Ovary (tissue), 7 donors: ENCODE measurements at regions not wholly inside any gene's neighbourhood (a gene's known extent, or its start where the extent isn't known, plus 50 kb on each side); places are given as distances from the start of the nearest gene placed in this dataset.

ENCODE experiments used
- DNase-seq, 5 donors: peaks; one replicate each; pipeline ENCODE4 v3.0.0-alpha.2; 2019 to 2020
- H3K27ac ChIP-seq, 2 donors: fragments of 200-600 bp; one replicate each; pipeline versions ENCODE4 v1.5.1 to v1.8.0; 2019 to 2022
- H3K27me3 ChIP-seq: fragments of 200-600 bp; one replicate; pipeline ENCODE4 v1.8.0; 2022
- H3K36me3 ChIP-seq: fragments of 200-600 bp; sonication (generic); one replicate; pipeline ENCODE4 v1.5.1; 2019
- H3K4me1 ChIP-seq: one replicate; pipeline ENCODE4 v1.8.1; 2013; ENCODE audit warnings: mild to moderate bottlenecking, moderate library complexity; ENCODE audit not compliant: insufficient read depth
- H3K4me3 ChIP-seq: fragments of 200-600 bp; sonication (generic); one replicate; pipeline ENCODE4 v1.5.1; 2017
- H3K9me3 ChIP-seq, 2 donors: fragments of 200-600 bp in 1 of 2; sonication (generic) in 1 of 2; one replicate each; pipeline versions ENCODE4 v1.5.1 to v1.8.1; 2013 to 2019; ENCODE audit warnings: mild to moderate bottlenecking in 1 of 2, moderate library complexity in 1 of 2
- CTCF ChIP-seq, 3 donors: fragments of 450-650 bp in 2 of 3; fragments of 200-600 bp in 1 of 3; IDR thresholded peaks; one replicate each; pipeline versions ENCODE4 v1.5.1 to v1.8.0; 2016 to 2022; ENCODE audit warnings: antibody characterized with exemption in 3 of 3, mild to moderate bottlenecking in 1 of 3
- EP300 ChIP-seq: sonication (generic); formaldehyde crosslinking; IDR thresholded peaks from one replicate; pipeline ENCODE4 v1.6.1; 2017; ENCODE audit warnings: antibody characterized with exemption
- POLR2A ChIP-seq: fragments of 450-650 bp; IDR thresholded peaks from one replicate; pipeline ENCODE4 v1.6.1; 2017; ENCODE audit warnings: antibody characterized with exemption, mild to moderate bottlenecking, moderate library complexity
- WGBS, 3 donors: extraction: QIAGEN DNeasy Blood & Tissue Kit in 1 of 3; methylation state at CpG; one replicate each; pipeline versions ENCODE4 v1.1.5 to v1.1.7; 2013 to 2017; 5-methylcytosine and 5-hydroxymethylcytosine counted together
- intact Hi-C, 4 donors: fragments of 100-400 bp; cut with DNase I; formaldehyde crosslinking; loops; one replicate each; pipeline versions ENCODE4 v1.11.0 to v1.15.1; 2022 to 2023
- donor health status: DM: no; HTN: no; CAD: no; lungs with moderate emphysema.
- donor health status: DM: no; HTN: no; CAD: no.
- donor health status: Bipolar disorder and iron deficiency.
- donor health status: DM: no; HTN: no; CAD: no.
- donor health status: DM: yes; HTN: yes; CAD: no.

DNA sequence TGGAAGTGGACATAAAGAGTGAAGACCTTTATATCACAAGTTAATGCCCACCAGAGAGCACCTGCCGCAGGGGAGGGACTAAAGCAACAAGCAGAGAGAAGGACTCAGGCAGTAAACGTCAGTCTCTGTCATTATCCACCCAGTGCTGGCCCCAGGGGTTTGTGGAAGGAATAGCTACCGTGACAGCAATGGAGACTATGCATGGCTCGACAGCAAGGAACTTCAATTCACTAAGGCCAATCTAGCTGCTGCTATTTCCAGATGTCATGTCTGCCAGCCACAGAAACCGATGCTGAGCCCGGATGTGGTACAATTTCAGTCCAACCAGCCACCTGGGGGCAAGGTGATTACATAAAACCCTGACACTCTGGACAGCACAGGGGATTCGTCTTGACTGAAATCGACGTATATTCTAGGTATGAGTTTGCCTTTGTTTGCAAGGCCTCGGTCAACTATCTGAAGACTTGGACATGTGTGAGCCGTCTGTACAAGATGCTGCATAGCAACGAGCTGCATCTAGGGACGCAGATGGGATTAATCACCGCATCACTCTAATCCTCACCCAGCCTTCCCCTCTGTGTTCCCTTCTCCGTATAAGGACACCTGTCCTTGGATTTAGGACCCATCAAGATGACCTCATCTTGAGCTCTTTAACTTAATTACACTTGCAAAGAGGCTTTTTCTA, 154.1 kb upstream of the SH3BP4 start:
- Histone ChIP-seq H3K27ac (no peak overlapping the region), H3K4me1 (peaks cover 2% of the 10 kb centered on the region), H3K27me3 (no peaks in the 10 kb centered on the region), H3K4me3 (no peak overlapping the region), H3K9me3 (no peaks in the 10 kb centered on the region), H3K36me3 (no peaks in the 10 kb centered on the region)
- intact Hi-C loops, result no loop called here
- TF ChIP-seq POLR2A, result no peak
- TF ChIP-seq CTCF (IDR thresholded peaks at IDR 0.05), result no peak
- TF ChIP-seq EP300, result no peak
- 85 to 88% (median 87%) methylated on average over 15 of the region's 15 CpGs for WGBS, 3 donors
- DNase-seq, result no peak

GRCh38 chr2:234796045-234796591, 155.7 kb upstream of the SH3BP4 start:
- no peaks in the 10 kb centered on the region for H3K27me3 ChIP-seq
- no peak for TF ChIP-seq POLR2A
- TF ChIP-seq EP300, result no peak
- no peak for TF ChIP-seq CTCF (IDR thresholded peaks at IDR 0.05)
- peaks cover 2% of the 10 kb centered on the region for H3K4me1 ChIP-seq
- H3K9me3 ChIP-seq, result no peaks in the 10 kb centered on the region
- intact Hi-C loops, result no loop called here
- H3K27ac ChIP-seq, result no peak overlapping the region
- H3K4me3 ChIP-seq, result no peak overlapping the region
- no peak for DNase-seq
- WGBS, 3 donors, result 20 to 37% (median 32%) methylated on average over 8 of the region's 8 CpGs
- H3K36me3 ChIP-seq, result no peaks in the 10 kb centered on the region

GRCh38 chr2:234795272-234795920, 156.4 kb upstream of the SH3BP4 start:
- intact Hi-C loops, result no loop called here
- WGBS, 3 donors, result 12 to 22% (median 16%) methylated on average over 6 of the region's 6 CpGs
- Histone ChIP-seq H3K4me1 (peaks cover 2% of the 10 kb centered on the region), H3K27me3 (no peaks in the 10 kb centered on the region), H3K9me3 (no peaks in the 10 kb centered on the region), H3K27ac (no peak overlapping the region), H3K4me3 (no peak overlapping the region), H3K36me3 (no peaks in the 10 kb centered on the region)
- no peak for DNase-seq
- TF ChIP-seq EP300 (no peak), CTCF (IDR thresholded peaks at IDR 0.05) (no peak), POLR2A (no peak)

- intact Hi-C loops, result no loop called here
- TF ChIP-seq CTCF (IDR thresholded peaks at IDR 0.05), result no peak
- no peak for TF ChIP-seq EP300
- TF ChIP-seq POLR2A, result no peak
- DNase-seq, result no peak
- Histone ChIP-seq H3K36me3 (no peaks in the 10 kb centered on the region), H3K9me3 (no peaks in the 10 kb centered on the region), H3K27me3 (no peaks in the 10 kb centered on the region), H3K4me3 (no peak overlapping the region), H3K27ac (no peak overlapping the region), H3K4me1 (peaks cover 2% of the 10 kb centered on the region)
- 82 to 86% (median 86%) methylated on average over 8 of the region's 8 CpGs for WGBS, 3 donors
These were observed 157.0 kb upstream of the SH3BP4 start for GRCh38 chr2:234794866-234795265.
